DMS79 treated with DMSO at 0.1 percent for 48 hours (cell line): ENCODE measurements at regions not wholly inside any gene's neighbourhood (a gene's known extent, or its start where the extent isn't known, plus 50 kb on each side); places are given as distances from the start of the nearest gene placed in this dataset.
A peak's percentile ranks its signal among the peaks of the same experiment; 100 is the strongest.

ENCODE experiments used
- DNase-seq: peaks from one replicate; lab custom pipeline; 2025; lab: John Stamatoyannopoulos, UW

DNA sequence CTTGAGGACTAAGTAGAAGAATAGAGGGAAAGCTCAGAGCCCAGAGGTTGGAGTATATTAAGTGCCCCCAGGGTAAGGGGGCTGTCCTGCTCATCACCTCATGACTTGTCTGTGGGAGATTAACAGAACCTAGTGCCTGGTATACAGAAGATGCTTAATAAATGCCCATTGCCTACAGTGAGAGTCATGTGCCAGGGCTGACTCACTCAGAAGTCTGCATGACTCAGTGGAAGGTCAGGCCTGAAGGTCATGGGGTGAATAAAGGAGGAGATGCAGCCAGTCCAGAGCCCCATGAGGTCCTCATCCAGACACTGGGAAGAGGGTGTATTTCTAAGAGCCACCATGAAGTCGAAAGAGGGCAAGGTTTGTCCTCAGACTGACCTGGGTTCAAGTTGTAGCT, 62.5 kb upstream of the TLE3 start:
- DNase-seq, result no peak

DNA sequence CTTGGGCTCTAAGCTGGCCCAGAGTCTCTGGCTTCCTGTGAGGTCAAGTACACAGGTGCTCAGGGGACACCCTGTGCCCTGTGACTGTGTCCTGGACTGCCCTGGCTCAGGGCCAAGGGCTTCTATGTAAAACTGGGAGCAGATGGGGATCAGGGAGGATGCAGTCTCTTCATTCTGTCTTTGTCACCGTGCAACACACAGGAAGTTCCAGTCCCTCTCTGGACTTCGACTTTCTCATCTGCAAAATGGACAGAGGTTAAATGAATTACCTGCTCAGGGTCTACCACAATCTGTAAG, 61.9 kb upstream of the TLE3 start:
- DNase-seq, result no peak

DNA sequence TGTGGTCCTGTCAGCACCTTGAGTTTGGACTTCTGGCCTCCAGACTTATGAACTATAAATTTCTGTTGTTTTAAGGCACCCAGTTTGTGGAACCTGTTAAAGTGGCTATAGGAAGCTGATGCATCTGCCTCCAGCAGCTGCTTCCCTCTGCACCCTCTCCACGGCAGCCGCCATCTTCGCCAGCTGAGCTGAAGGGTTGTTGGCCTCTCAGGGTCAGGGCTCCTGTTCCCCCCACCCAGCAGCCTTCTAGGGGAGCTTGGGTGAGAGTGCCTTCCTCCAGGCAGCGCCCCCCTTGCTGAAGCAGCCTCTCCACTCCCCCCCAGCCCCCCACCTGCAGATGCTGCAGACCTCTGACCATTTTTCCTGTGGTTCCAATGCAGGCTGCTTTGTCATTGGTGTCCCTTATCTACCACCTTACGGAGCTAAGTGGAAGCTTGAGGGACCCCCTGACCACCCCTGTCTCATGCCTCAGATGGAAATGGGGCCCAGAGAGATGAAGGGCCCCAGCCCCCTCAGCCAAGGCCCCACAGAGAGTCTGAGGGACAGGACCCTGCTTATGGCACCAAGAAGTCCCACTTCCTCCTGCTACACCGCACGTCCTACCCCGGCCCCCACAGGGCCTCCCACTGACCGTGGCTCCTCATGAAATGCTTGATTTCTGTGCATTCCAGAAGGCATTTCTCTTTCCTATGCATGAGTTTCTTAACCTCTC, 61.4 kb upstream of the TLE3 start:
- DNase-seq, result no peak

DNA sequence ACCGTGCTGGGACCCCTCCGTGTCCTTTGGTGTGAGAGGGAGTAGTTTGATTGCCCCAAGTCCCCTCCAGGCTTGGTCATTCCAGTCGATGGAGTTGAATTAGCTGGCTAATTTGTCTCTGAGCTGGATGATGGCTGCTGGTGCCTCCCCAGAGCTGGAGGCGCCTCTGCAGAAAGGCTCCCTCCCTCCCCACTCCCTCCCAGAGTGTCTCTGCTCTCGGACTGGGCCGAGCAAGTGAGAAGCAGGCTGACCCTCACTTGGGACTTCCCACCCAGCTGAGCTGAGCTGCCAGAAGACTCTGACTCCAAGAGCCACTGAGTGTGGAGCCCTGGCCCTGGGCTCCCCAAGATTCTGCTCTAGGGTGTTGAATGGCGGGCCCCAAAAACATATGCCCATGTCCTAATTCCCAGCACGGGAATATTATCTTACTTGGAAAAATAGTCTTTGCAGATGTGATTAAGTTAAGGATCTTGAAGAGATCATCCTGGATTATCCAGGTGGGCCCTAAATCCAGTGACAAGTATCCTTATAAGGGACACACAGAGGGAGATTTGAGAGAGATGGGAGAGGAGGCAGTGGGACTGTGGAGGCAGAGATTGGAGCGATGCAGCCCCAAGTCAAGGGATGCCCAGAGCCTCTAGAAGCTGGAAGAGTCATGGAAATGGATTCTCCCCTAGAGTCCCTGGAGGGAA, 60.7 kb upstream of the TLE3 start:
- no peak for DNase-seq

DNA sequence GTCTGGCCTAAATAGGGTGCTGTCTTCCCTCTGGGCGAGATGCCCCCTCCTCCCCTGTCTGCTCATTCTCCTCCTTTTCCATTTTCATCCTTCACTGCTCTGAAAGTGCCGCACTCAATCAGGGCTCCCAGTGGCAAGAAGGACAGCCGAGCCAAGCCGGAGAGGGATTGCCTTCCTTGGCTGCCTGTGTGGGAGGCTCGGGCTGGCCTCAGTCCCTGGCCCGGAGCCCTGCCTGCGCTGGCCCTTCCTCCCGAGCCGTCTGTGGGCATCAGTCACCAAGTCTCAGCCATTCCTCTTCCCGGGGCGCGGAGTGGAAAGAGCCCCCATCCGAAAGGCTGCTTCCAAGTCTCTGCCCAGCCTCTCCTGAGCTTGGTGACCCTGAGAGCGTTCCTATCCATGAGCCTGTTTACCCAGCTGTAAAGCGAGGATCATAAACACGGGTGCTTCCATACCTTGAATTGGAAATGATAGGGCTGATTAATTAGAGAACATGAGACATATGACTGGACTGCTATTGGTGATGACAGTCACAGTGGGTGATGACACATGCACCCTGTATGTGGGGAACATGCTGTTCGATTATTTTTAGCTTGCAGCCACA, 59.1 kb upstream of the TLE3 start:
- DNase-seq, result no peak

DNA sequence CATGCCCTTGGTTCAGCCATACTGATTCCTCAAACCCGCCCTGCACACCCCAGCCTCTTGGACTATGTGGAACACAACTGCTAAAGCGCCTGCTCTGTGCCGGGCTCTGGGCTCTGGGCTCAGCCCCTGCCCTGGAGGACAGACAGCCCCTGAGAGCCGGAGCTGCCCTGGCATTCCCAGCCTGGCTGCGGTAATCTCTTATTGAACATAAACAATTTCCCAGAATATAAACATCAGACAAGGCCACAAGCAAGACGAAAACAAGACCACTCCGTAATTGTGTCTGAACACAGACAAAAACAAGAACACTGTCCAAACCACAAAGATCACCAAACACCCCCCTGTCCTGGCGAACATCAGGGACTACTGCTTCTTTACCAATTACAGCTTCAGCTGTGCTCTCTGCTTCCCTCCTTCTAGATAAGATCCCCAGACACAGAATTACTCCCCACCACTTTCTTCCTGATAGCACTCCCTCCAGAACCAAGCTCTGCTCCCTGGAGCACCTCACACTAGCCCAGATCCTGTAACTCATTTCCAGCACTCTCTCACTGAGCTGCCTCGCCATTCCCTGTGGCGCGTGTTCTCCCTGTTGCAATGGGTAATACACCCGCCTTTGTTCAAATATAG, 57.1 kb upstream of the TLE3 start:
- no peak for DNase-seq

DNA sequence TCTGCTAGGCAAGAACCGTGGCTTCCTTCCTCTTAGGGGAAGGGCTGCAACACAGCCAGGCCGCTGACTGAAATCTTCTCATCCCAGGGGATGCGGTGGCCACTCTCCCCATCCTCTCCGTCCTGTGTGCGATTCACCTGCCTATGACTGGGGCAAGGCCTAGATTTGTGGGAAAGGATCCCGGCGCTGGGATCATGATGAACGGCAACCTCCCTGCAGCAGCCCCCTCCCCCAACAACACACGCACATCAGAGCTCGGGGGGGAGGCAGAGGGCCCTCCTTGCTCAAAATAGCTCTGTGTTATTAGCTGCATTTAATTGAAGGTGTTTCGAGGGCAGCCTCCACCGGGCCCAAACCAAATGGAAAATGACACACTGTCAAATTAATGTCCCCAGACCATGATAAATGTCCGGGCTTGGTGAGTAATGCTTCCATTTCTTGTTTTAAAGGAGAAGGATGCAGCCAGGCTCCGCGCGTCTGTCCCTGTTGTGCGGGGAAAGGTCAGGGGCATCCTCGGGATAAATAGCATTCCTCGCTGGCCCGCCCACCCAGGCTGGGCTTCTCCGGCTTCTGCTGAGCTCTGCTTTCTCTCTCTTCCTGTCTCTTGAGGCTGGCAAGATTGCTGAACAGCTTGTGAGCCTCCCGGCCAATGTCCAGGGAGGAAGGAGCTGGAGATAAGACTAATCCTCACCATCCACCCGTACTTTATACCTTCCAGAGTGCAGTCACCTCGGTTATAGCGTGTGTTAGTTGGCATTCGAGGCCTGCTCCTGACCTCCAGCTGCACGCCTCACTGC, 56.4 kb upstream of the TLE3 start:
- DNase-seq, result no peak

DNA sequence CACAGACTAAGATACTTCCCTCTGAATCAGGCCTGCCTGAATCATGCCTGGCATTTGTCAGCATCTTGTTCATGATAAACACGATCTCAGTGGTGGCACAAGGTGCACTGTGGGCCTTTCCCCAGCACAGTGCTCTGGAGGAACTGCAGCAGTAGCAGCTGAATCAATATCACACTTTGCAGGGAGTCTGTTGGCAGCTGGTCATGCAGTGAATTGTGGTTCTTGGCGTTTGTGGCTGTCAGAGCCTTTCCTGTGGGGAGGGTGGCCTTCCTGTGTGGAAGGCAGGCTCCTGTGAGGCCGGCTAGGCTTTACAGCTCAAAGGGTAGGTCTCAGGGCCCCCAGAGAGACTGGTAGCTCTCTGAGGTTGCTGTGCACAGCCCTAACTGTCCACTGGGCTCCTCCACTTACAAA, 54.4 kb upstream of the TLE3 start:
- DNase-seq, result peak; percentile 7

DNA sequence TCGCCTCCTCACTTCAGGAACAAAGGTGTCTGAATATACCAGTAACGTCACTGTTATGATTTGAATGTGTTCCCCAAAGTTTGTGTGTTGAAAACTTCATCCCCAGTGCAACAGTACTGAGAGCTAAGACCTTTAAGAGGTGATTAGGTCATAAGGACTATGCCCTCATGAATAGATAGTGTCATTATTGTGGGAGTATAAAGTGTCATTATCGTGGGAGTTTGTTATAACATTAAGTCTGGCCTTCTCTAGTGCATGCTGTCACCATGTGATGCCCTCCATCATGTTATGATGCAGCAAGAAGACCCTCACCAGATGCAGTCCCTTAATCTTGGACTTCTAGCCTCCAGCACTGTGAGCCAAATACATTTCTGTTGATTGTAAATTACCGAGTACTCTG, 53.7 kb upstream of the TLE3 start:
- DNase-seq, result no peak

DNA sequence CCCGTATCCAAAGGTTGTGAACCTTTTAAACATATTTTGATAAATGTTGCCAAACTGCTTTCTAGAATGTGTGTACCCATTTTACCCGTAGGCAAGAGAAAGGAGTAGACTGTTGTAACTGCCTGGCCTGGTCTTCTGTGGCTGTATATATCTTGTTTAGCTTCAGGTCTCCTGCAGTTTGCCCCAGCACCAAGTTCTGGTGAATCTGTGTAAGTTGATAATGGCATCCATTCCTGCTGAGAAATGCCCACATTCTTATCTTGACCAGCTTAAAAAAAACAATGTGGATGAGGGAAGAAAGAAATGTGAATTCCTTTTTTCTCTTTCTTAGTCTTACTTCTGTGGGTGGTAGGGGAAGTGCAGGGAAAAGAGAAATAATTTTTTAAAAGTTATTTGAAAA, 53.3 kb upstream of the TLE3 start:
- DNase-seq, result no peak

DNA sequence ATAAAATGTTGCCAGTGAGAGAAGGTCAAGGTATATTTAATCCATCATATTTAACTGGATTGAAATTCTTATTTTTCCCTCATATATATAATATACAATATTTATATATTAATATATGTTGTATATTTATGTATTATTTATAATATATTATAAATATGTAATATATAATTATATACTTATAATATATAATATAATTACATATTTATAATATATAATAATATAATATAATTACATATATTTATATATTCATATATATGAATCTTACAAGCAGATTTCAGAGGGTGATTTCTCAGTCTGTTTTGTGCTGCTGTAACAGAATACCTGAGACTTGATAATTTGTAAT, 52.7 kb upstream of the TLE3 start:
- DNase-seq, result no peak

DNA sequence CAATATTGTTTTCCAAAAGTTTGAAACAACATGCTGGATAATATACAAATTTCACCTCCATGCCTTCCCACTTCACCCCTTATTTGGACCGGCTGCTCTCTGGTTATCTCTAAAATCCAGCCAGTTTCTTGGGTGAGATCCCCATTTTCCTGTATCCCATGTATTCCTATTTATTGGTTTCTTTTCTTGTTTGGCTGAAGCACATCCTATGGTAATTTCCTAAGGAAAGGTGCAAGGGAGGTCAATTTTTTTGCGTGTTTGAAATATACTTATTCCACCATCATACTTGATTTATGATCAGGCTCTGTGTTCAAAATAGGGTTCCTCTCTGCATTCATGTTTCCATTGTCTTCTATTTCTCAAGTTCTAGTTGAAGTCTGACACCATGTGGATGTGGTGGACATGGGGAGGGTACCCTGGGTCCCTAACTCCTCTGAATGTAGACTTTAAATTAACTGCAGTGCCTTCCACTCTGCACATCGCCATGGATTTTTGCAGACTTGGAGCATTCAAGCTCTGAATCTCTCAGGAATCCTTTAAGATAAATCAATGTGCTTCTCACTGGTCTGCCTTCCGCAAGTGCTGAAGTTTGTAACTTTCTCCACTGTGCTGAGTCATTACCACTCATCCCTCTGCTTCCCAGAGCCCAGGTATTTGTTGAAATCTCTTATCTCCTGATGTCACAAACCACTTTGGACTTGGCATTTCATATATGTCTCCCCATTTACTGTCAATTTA, 52.1 kb upstream of the TLE3 start:
- no peak for DNase-seq

DNA sequence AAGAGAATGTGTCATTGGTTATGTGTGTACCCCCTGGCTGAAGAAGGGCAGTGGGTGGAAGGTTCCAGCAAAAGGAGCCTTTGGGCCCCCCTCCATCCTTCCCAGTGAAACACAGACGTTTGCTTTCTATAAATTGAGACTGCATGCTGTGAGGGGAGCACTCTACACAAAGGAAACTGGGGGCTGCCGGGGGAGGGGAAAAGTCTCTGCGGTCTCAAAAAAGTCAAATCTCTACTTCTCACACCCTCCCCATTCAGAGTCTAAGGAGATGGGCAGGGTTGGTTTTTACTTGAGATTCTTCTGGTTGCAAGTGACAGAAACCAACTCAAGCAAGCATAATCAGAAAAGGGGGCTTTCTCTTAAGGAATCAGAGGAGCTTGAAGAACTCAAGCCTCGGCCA, 50.1 kb upstream of the TLE3 start:
- no peak for DNase-seq
